Stimulated activated CD8-positive, alpha-beta memory T cell treated with anti-CD3 and anti-CD28 coated beads, Interleukin-7, amount 100 ng/mL, for 24 hours (primary cell): ENCODE measurements at regions not wholly inside any gene's neighbourhood (a gene's known extent, or its start where the extent isn't known, plus 50 kb on each side); places are given as distances from the start of the nearest gene placed in this dataset.

ENCODE experiments used
- DNase-seq: peaks from one replicate; pipeline ENCODE4 v3.0.0-alpha.2; 2020; ENCODE audit warnings: low read depth

DNA sequence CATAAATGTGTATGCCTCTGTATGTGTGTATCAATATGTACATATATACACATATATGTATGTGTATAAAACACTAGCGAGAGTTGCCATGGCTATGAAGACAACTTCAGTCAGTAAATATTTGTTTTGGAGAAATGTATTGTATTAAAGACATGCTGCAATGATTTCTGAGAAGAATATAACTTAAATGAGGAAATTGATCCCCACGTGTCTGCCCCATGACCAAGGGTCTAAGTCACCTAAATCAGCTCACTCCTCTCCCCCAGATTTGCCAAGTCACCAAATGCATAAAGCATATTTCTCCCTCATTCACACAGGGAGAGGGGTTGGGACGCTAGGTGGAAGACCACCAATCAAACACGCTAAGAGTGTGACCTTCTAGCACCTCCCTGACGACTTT lies 58.3 kb upstream of the LYST start:
- DNase-seq = no peak

DNA sequence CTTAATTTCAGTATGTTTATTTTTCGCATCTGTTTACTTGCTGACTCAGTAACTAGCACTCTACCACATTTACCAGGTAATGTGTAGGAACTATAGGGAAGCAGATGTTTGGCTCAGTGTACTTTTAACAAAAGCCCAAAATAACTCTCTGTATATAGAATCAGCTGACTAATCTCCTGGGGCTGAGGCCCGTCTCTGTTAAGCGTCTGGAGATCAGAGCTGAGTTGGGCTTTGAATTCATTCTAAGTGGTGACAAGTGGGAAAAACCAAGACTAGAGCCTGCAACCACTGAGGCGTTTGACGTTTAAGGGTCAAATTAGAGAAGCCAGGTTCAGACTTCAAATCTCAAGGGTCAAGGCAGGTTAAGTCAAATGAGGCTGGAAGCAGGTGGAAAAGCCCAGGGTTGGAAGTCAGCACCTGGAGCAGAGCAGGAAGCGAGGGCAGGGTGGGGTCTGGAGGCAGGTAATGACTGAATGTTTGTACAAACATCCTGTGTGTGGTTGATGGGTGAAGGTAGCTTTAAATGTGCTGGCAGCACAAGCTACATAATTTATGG lies 56.8 kb upstream of the LYST start:
- no peak for DNase-seq

DNA sequence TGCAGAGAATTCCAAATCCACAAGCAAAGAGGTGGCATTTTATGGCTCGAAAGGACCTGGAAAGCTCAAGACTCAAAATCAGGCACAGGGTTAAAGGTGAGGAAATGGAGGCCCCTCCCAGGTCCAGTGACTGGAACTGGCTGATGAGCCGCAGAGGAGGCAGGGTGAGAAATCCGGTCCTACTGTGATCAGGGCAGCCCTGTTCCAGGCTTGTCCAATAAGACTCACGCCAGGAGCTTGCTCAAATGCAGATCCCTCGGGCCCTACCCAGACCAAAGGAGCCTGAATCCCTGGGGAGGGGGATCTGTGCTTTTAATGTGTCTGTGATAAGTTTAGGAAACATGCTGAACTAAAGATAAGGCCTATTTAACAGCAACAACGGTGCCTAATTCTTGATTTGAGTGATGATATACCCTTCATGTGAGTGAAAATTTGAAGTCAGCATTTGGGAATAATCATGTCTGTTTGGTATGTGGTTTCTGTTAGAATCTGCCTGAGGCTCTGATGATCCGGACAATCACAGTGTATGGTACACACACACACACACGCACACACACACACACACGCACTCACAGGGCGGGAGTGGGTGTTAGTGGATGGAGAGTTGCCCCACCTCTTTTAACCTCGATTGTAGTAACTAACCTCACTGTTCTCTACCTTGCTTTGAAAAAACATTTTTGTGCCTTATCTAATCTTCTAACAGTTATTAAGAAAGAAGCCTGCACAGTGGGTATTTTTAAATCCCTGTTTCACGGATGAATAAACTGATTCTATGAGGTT lies 54.1 kb upstream of the LYST start:
- DNase-seq = no peak

DNA sequence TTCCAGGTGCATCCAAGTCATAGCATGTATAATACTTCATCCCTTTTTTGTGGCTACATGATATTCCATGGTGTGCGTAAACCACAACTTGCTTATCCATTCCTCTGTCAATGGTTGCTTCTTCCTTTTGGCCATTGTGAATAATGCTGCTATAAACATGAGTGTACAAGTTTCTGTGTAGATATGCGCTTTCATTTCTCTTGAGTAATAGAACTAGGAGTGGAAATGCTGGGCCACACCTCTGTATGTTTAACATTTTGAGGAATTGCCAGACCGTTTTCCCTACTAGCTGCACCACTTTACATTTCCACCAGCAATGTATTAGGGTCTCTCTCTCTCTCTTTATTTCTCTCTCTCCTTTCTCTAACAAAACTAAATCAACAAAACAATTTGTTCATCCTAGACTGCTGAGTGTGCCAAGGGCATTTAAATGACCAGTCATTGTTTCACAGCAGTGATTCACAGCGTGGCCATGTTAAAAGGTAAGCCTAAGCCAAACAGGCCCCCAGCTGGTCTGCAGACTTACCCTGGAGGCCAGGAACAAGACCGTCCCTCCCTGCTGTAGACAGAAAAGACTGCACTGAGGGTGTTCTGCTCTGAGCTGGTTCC lies 53.2 kb upstream of the LYST start:
- DNase-seq = no peak

DNA sequence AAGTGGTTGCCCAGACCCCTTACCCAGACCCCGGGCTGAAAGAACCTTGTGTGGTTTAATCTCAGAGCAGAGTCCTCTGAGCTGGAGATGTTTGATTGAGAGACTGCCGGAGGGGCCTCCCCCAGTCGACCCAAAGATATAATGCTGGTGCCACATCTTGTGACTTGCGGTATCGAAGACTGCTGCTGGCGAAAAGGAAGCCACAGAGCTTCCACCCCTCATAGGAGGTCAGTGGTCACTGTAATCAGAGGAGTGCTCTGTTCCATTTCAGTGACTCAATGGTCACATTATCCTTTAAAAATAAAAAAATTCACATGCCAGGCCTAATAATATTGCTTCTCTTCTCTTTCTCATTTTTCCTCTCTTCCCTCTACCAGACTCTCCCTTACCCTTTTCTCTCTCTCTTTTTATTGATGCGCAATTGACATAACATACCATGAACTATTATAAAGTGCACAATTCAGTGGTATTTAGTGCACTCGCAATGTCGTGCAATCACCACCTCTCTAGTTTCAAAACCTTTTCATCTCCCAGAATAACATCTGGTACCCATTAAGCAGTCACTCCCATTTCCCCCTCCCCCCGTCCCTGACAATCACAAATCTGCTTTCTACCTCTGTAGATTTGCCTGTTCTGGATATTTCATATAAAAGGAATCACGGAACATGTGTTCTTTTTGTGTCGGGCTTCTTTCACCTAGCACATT lies 52.6 kb upstream of the LYST start:
- DNase-seq = no peak

DNA sequence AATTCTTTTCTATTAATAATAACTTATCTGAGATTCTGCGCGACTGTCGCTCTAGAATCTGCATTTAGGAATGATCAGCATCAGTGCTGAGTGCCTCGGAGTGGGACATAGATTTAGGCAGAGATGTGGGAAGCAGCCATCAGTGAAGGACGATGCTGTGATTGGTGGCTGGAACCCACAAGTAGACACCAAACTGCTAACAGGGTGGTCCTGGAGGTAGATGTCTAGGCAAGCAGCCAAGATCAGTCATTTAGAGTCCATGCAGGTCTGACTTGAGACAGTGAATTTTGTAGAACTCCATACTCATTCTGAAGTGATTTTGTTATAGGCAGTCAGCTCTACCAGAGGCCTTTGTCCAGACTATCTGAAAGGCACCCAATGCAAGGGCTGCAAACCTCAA lies 51.8 kb upstream of the LYST start:
- no peak for DNase-seq

DNA sequence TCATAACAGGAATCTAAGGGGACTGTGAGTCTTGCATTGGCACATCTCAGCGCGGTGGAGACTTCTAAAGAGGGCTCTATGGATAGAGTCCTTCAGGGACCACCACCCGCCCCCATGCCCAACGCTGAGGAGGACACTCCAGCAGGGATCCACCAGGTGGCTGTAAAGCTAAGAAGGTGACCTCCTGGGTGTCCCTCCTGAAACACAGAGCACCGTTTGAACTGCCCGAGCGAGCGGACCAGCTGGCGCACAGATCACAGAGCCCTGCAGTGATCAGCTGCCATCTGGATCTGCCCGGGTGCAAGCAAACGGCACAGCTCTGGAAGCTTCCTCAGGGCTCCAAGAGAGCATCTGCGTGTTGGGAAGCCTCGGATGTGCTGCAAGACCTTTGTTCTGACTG lies 51.3 kb upstream of the LYST start:
- no peak for DNase-seq

DNA sequence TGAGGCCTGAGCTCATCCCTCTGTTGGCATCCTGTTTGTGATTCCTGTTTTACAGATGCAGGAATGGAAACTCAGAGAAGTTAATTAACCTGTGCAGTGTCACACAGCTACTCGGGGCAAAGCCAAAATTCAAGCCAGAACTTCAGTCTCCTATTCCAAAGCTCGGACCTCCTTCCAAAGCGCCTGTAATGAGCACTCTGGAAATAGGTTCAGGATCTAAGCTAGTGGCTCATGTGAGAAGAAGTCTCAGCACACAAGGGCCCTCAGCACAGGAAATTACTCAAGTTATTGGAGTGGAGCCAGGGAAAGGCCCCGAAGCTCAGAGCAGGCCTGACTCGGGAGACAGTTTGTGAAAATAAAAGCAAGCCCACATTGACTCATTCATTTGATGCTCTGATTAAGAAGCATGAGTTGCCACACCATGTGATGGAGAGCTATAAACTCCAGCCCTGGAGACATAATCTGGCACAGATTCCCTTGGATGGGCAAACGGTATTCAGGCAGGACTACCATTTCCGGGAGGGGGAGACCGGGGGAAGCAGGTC lies 50.6 kb upstream of the LYST start:
- peak; percentile 29 for DNase-seq
